ELR (cell line): ENCODE measurements at regions not wholly inside any gene's neighbourhood (a gene's known extent, or its start where the extent isn't known, plus 50 kb on each side); places are given as distances from the start of the nearest gene placed in this dataset.

Experiments
- DNase-seq: peaks from one replicate; pipeline ENCODE4 v3.0.0-alpha.2; 2015; ENCODE audit warnings: low read depth

DNA sequence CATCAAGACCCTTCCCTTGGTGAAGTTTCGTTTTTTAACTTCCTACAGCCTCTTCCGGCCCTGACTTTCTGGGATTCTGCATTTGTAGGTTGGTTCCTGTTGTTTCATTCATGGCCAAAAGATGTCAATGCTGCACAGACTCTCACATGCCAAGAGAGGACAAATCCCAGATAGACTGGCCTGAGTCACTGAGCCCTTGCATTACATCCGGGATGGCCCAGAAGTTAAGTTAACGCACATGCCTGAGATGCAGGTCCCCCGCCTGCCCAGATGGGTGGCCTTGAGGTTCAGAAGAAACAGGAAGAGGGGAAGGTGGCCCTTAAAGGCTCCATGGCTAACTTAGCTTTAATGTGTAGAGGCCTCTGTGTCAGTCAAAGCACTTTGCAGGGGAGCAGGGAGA is 51.6 kb upstream of the SRGAP3 start:
- DNase-seq, result peak; percentile 25

DNA sequence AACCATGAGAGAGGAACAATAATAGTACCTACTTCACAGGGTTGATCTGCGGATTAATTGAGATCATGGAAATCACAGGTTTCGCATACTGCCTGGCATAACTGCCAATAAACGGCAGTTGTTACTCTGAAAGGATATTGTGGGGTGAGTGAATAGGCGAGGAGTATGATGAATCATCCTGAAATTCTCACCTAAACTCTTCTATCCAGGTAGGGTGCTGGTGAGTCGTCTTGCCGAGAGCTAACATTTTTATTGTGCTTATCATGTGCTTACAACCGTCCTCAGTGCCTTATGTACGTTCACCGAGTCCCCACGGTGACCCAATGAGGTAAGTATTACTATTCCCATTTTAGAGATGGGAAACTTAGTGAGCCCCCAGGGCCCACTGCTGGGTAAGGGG is 52.4 kb upstream of the SRGAP3 start:
- no peak for DNase-seq

GRCh38 chr3:9302425-9303181 is 53.2 kb upstream of the SRGAP3 start:
- peak; percentile 81 for DNase-seq

GRCh38 chr3:9308298-9308990 is 54.4 kb upstream of the THUMPD3 start:
- DNase-seq, result no peak

DNA sequence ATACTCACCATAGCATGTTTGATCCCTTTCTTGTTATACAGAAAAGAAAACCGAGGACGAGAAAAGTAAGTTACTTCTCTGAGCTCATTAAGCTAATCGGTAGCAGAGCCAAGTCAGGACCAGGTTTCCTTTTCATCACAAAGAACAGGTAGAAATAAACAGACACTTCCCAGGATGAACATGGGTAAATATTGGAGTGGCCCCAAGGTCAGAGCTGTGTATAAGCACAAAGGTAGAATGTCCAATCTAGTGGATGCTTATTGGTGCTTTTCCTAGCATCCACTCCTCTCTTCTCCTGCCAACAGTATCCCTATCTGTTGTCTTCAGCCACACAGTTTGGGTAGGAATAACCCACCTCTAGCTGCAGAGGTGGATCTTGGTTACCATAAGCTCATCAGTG is 52.8 kb upstream of the THUMPD3 start:
- no peak for DNase-seq

DNA sequence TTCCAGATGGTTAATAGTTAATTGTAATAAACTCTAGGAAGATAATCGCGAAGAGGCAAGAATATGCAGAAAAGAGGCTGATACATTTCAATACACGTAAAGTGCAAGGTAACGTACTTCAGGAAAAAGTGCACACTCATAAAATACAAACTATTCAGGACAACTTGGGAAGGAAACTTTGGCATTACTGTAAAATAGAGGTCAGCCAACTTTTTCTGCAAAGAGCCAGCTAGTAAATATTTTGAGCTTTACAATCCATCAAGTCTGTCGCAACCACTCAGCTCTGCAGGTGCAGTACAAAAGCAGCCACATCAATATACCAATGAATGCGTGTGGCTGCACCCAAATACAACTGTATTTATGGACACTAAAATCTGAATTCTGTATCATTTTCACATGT is 51.6 kb upstream of the THUMPD3 start:
- DNase-seq, result no peak
